ENCODE measurements at regions not wholly inside any gene's neighbourhood (a gene's known extent, or its start where the extent isn't known, plus 50 kb on each side); places are given as distances from the start of the nearest gene placed in this dataset.

- CTCF ChIA-PET: no interaction called here
- peaks cover 9% of the 10 kb centered on the region for H3K9me3 Mint-ChIP-seq (ENCODE audit: unreplicated experiment)
- intact Hi-C loops (cut with micrococcal nuclease): no loop called here
- H3K4me3 Mint-ChIP-seq (ENCODE audit: unreplicated experiment): no peak overlapping the region
- no peaks in the 10 kb centered on the region for H3K4me1 Mint-ChIP-seq (ENCODE audit: insufficient read depth, unreplicated experiment)
- POLR2A ChIA-PET: no interaction called here
- TF ChIP-seq, protein P1, sequence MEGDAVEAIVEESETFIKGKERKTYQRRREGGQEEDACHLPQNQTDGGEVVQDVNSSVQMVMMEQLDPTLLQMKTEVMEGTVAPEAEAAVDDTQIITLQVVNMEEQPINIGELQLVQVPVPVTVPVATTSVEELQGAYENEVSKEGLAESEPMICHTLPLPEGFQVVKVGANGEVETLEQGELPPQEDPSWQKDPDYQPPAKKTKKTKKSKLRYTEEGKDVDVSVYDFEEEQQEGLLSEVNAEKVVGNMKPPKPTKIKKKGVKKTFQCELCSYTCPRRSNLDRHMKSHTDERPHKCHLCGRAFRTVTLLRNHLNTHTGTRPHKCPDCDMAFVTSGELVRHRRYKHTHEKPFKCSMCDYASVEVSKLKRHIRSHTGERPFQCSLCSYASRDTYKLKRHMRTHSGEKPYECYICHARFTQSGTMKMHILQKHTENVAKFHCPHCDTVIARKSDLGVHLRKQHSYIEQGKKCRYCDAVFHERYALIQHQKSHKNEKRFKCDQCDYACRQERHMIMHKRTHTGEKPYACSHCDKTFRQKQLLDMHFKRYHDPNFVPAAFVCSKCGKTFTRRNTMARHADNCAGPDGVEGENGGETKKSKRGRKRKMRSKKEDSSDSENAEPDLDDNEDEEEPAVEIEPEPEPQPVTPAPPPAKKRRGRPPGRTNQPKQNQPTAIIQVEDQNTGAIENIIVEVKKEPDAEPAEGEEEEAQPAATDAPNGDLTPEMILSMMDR (IDR thresholded peaks at IDR 0.05; ENCODE audit: unreplicated experiment): no peak
- BruUV-seq (replicated peaks): no TSS peak
- no peaks in the 10 kb centered on the region for H3K27me3 Mint-ChIP-seq (ENCODE audit: insufficient read depth, unreplicated experiment)
- no peak overlapping the region for H3K27ac Mint-ChIP-seq (ENCODE audit: low read depth, unreplicated experiment)
- no peak for DNase-seq (ENCODE audit: unreplicated experiment)
- no peaks in the 10 kb centered on the region for H3K36me3 Mint-ChIP-seq (ENCODE audit: insufficient read depth, unreplicated experiment)
Measured at GRCh38 chrX:1824855-1825254, 210.0 kb downstream of the ASMT start.

- no peak for DNase-seq (ENCODE audit: unreplicated experiment)
- POLR2A ChIA-PET: no interaction called here
- TF ChIP-seq, protein P1 (IDR thresholded peaks at IDR 0.05; ENCODE audit: unreplicated experiment): no peak
- Mint-ChIP-seq H3K27ac (ENCODE audit: low read depth, unreplicated experiment) (no peak overlapping the region), H3K9me3 (ENCODE audit: unreplicated experiment) (peaks cover 18% of the 10 kb centered on the region), H3K27me3 (ENCODE audit: insufficient read depth, unreplicated experiment) (no peaks in the 10 kb centered on the region), H3K36me3 (ENCODE audit: insufficient read depth, unreplicated experiment) (no peaks in the 10 kb centered on the region), H3K4me1 (ENCODE audit: insufficient read depth, unreplicated experiment) (no peaks in the 10 kb centered on the region), H3K4me3 (ENCODE audit: unreplicated experiment) (no peak overlapping the region)
- BruUV-seq (replicated peaks): no TSS peak
- intact Hi-C loops (cut with micrococcal nuclease): no loop called here
- CTCF ChIA-PET: no interaction called here
Measured at GRCh38 chrX:1833656-1834360, 218.9 kb downstream of the ASMT start.

- TF ChIP-seq, protein P1 (IDR thresholded peaks at IDR 0.05; ENCODE audit: unreplicated experiment): no peak
- Mint-ChIP-seq H3K4me3 (ENCODE audit: unreplicated experiment) (no peak overlapping the region), H3K27ac (ENCODE audit: low read depth, unreplicated experiment) (no peak overlapping the region), H3K36me3 (ENCODE audit: insufficient read depth, unreplicated experiment) (no peaks in the 10 kb centered on the region), H3K4me1 (ENCODE audit: insufficient read depth, unreplicated experiment) (no peaks in the 10 kb centered on the region), H3K27me3 (ENCODE audit: insufficient read depth, unreplicated experiment) (no peaks in the 10 kb centered on the region), H3K9me3 (ENCODE audit: unreplicated experiment) (peaks cover 18% of the 10 kb centered on the region)
- intact Hi-C loops (cut with micrococcal nuclease): no loop called here
- POLR2A ChIA-PET: no interaction called here
- CTCF ChIA-PET: no interaction called here
- no TSS peak for BruUV-seq (replicated peaks)
- no peak for DNase-seq (ENCODE audit: unreplicated experiment)
Measured at GRCh38 chrX:1835056-1835455, 220.2 kb downstream of the ASMT start.

GRCh38 chrX:1836683-1837082, 221.8 kb downstream of the ASMT start:
- no peaks in the 10 kb centered on the region for H3K4me1 Mint-ChIP-seq (ENCODE audit: insufficient read depth, unreplicated experiment)
- CTCF ChIA-PET: no interaction called here
- H3K4me3 Mint-ChIP-seq (ENCODE audit: unreplicated experiment): no peak overlapping the region
- H3K9me3 Mint-ChIP-seq (ENCODE audit: unreplicated experiment): peaks cover 18% of the 10 kb centered on the region
- POLR2A ChIA-PET: no interaction called here
- no peaks in the 10 kb centered on the region for H3K36me3 Mint-ChIP-seq (ENCODE audit: insufficient read depth, unreplicated experiment)
- BruUV-seq (replicated peaks): no TSS peak
- H3K27ac Mint-ChIP-seq (ENCODE audit: low read depth, unreplicated experiment): no peak overlapping the region
- no peak for DNase-seq (ENCODE audit: unreplicated experiment)
- intact Hi-C loops (cut with micrococcal nuclease): no loop called here
- TF ChIP-seq, protein P1 (IDR thresholded peaks at IDR 0.05; ENCODE audit: unreplicated experiment): no peak
- H3K27me3 Mint-ChIP-seq (ENCODE audit: insufficient read depth, unreplicated experiment): no peaks in the 10 kb centered on the region

All from MCF 10A (cell line).